Activated T-helper 1 cell treated with Interleukin-2 at 50 U/mL for 16 hours (primary cell): ENCODE measurements at regions not wholly inside any gene's neighbourhood (a gene's known extent, or its start where the extent isn't known, plus 50 kb on each side); places are given as distances from the start of the nearest gene placed in this dataset.
"Not testable (repeated sequence)": the region's sequence is repeated elsewhere in the genome, so short reads cannot be mapped to it uniquely, and the experiment has no call there.

ENCODE experiments used
- DNase-seq: peaks from one replicate; pipeline ENCODE4 v3.0.0-alpha.2; 2020; ENCODE audit warnings: low read depth

DNA sequence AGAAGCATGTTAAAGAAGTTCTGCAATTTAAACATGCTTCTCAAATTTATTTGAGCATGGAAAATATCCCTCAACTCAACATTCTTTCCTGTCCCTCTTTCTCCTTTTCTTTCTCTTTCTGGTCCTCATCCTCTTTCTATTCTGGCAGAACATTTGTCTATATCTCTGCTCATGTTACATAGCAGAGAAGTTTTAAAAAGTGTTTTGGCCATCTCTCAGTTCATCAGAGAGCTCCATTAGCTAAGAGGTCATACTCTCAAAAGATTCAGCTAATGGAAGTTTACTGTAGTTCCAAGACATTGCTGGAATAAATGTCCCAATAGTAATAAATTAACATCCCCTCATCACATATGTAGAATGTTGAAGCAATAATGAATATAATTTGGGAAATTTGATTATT, 53.5 kb downstream of the XCL2 start:
- DNase-seq, result no peak

- no peak for DNase-seq
Observed at GRCh38 chr1:168488138-168488537, 55.7 kb downstream of the XCL2 start.

DNA sequence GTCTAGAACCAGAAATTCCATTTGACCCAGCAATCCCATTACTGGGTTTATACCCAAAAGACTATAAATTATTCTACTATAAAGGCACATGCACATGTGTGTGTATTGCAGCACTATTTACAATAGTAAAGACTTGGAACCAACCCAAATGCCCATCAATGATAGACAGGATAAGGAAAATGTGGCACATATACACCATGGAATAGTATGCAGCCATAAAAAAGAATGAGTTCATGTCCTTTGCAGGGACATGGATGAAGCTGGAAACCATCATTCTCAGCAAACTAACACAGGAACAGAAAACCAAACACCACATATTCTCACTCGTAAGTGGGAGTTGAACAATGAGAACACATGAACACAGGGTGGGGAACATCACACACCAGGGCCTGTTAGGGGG, 57.0 kb downstream of the XCL2 start:
- DNase-seq, result not testable (repeated sequence)

DNA sequence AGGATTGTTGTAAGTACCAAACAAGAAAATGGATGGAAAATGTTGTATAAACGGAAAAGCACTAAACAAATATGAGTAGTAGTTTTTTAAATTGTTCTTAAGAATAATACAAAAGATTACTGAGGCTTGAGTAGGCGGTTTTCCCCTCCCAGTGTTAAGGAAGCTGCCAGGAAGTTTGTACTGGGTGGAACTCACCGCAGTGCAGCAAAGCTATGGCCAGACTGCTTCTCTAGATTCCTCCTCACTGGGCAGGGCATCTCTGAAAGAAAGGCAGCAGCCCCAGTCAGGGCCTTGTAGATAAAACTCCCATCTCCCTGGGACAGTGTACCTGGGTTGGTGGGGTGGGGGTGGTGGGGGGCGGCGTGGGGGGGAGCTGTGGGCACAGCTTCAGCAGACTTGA, 58.7 kb downstream of the XCL2 start:
- DNase-seq, result no peak

DNA sequence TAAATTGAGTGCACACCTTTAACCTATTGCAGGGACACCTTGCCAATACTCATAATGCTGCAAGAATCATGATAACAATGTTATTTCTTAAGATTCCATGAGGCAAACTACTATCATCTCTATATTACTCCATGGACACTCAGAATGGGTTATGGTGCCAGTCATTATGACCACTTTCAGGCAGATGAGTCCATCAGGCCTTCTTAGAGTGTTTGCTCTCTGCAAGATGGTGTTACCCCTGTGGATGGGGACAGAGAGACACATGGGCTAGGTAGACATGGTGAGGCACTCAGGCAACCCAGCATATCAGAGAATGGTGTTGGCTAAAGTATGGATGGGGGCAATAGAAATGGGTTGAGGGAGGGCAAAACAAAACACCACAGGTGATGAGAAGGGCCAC, 59.7 kb downstream of the XCL2 start:
- no peak for DNase-seq

GRCh38 chr1:168483539-168483938, 60.3 kb downstream of the XCL2 start:
- DNase-seq, result no peak

DNA sequence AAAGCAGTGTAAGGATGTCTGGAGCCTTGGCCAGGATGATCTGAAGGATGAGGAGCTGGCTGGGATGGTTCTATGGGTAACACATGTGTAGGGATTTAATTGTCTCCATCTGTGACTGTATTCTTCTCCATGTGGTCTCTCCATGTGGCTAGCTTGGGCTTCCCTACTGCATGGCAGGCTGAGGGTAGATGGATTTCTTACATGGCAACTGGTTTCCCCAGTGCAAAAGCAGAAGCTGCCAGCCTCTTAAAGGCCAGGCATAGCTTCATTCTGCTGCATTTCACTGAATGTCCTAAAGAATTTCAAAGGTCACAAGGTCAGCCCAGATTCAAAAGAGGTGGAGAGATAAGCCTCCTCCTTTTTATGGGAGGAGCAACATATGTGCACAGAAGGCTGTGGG, 61.7 kb downstream of the XCL2 start:
- no peak for DNase-seq

DNA sequence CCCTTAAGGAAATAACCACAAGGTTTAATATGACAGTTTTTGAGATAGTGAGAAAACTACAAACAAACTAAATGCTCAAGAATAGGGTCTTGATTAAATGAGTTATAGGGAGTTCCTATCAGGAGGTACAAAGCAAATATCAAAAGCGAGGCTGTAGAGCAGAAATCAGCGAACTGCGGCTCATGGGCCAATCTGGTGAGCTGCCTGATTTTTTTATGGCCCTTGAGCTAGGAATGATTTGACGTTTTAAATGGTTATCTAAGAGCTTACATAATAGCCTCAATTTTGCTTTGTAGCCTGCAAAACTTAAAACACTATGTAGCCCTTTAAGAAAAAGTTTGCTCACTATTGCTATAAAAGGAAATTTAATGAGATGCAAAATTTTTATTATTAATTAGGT, 62.2 kb downstream of the XCL2 start:
- no peak for DNase-seq

- DNase-seq, result no peak
Observed at GRCh38 chr1:168480997-168481396, 62.8 kb downstream of the XCL2 start.

GRCh38 chr1:168477792-168478191, 66.0 kb downstream of the XCL2 start:
- no peak for DNase-seq

- no peak for DNase-seq
Observed at GRCh38 chr1:168476588-168477385, 67.0 kb downstream of the XCL2 start.

- DNase-seq, result no peak
Observed at GRCh38 chr1:168474322-168474721, 69.5 kb downstream of the XCL2 start.

DNA sequence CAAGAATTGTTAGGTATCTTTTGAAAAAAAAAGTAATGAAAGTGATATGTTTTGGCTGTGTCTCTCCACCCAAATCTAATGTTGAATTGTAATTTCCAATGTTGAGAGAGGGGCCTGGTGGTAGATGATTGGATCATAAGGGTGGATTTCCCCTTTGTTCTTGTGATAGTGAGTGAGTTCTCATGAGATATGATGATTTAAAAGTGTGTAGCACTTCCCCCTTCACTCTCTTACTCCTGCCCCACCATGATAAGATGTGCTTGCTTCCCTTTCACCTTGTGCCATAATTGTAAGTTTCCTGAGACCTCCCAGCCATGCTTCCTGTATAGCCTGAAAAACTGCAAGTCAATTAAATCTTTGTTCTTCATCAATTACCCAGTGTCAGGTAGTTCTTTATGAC, 70.7 kb downstream of the XCL2 start:
- DNase-seq, result no peak

DNA sequence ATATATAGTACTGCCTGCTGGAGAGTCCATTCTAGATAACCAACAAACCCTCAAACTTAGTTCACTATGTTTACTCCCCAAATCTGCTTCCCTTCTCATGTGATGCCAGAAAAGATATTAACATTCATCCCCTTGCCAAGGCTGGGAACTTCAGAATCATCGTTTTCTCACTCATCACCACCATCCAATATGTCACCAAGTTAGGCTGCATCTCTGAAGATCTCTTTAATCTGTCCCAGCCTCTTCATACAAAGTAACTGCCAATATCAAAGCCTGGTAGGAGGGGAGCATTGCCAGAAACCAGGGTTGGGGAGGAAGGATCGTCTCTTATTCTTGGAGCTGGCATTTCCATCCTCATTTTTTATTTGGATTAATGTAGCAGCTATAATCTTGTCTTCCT, 71.6 kb downstream of the XCL2 start:
- DNase-seq, result no peak

DNA sequence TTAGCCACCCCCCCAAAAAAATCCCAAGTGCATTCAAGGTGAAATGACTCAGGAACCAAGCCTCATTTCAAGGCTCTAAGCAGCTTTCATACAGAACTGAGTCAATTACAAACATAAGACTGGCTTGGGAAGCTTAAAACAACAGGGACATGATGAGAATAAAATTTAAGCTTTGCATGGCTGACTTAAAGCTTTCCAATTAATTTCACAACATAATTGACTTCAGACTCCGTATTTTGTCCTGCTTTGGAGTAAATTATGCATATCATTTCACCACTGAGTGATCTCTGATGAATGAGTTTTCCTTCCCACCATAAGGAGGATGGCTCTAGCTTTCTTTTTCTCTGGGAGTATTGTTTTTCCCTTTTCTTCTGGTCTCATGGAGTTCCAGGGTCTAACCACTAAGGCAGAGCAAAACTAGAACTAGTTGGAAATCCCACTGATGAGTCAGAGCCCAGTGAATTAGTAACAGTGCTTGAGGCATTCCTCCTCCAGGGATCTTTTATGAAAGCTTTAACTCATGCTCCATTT, 72.8 kb downstream of the XCL2 start:
- no peak for DNase-seq

- DNase-seq, result no peak
Observed at GRCh38 chr1:168469690-168470089, 74.1 kb downstream of the XCL2 start.

- DNase-seq, result no peak
Observed at GRCh38 chr1:168468822-168469221, 75.0 kb downstream of the XCL2 start.

GRCh38 chr1:168468042-168468809, 75.6 kb downstream of the XCL2 start:
- DNase-seq, result no peak

- no peak for DNase-seq
Observed at GRCh38 chr1:168467452-168467851, 76.3 kb downstream of the XCL2 start.

- no peak for DNase-seq
Observed at GRCh38 chr1:168466714-168467131, 77.1 kb downstream of the XCL2 start.

- DNase-seq, result no peak
Observed at GRCh38 chr1:168466092-168466713, 77.6 kb downstream of the XCL2 start.

- not testable (repeated sequence) for DNase-seq
Observed at GRCh38 chr1:168461108-168461507, 82.7 kb downstream of the XCL2 start.

DNA sequence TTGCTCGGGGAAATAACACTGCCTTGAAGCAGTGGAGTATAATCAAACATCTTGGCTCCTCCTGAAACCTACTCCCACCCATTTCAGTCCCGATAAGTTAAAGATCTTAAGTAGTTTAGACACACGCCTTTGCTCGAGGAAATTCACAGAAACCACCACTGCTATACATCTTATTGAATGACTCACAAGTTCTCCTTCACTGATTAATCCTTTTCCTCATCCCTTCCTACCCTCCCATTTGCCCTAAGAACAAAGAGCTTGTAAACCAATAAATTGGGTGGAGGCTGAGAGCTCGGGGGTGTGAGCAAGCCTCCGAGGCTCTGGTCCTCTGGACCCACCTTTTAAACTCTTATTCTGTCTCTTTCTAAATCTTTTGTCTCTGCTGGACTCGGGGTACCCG, 86.5 kb downstream of the XCL2 start:
- not testable (repeated sequence) for DNase-seq
